GM12878 (cell line): ENCODE measurements at regions not wholly inside any gene's neighbourhood (a gene's known extent, or its start where the extent isn't known, plus 50 kb on each side); places are given as distances from the start of the nearest gene placed in this dataset.

Experiments
- POLR2A ChIP-seq: IDR thresholded peaks from 2 replicates; pipeline ENCODE4 v1.6.1; 2011; ENCODE audit warnings: low read depth, mild to moderate bottlenecking, low read length
- RB1 ChIP-seq: fragments of 450-650 bp; formaldehyde crosslinking; IDR thresholded peaks from 2 replicates; pipeline ENCODE4 v1.6.1; 2017; ENCODE audit warnings: mild to moderate bottlenecking, borderline replicate concordance
- SMARCA5 ChIP-seq: fragments of 450-650 bp; IDR thresholded peaks from 2 replicates; pipeline ENCODE4 v1.6.1; 2017; ENCODE audit warnings: mild to moderate bottlenecking
- SMC3 ChIP-seq: IDR thresholded peaks from 2 replicates; pipeline ENCODE4 v1.6.1; 2011; ENCODE audit warnings: low read length, improper control_type of control experiment, borderline replicate concordance
- SPI1 ChIP-seq: IDR thresholded peaks from 2 replicates; pipeline ENCODE4 v1.6.1; 2011; ENCODE audit warnings: low read depth, mild to moderate bottlenecking, low read length, moderate library complexity, borderline replicate concordance; ENCODE audit not compliant: insufficient read depth
- SRF ChIP-seq, 2 experiments: IDR thresholded peaks; 2 replicates each; pipeline ENCODE4 v1.6.1; 2011; ENCODE audit warnings: low read depth in 2 of 2, low read length in 2 of 2, mild to moderate bottlenecking in 1 of 2, moderate library complexity in 1 of 2
- STAT3 ChIP-seq: IDR thresholded peaks from 2 replicates; pipeline ENCODE4 v1.6.1; 2011; ENCODE audit warnings: low read depth, low read length, improper control_type of control experiment
- TF ChIP-seq, protein P1 (sequence below), 3 experiments: IDR thresholded peaks in 2 of 3; conservative IDR thresholded peaks in 1 of 3; 2 replicates each; pipeline ENCODE4 v1.5.1; 2011; ENCODE audit warnings: low read depth in 3 of 3, low read length in 3 of 3, mild to moderate bottlenecking in 3 of 3, control low read depth in 2 of 3, moderate library complexity in 2 of 3, inconsistent platforms in 1 of 3, mixed read lengths in 1 of 3; ENCODE audit not compliant: control insufficient read depth in 2 of 3, insufficient read depth in 1 of 3; ENCODE audit errors: extremely low read depth in 1 of 3

DNA sequence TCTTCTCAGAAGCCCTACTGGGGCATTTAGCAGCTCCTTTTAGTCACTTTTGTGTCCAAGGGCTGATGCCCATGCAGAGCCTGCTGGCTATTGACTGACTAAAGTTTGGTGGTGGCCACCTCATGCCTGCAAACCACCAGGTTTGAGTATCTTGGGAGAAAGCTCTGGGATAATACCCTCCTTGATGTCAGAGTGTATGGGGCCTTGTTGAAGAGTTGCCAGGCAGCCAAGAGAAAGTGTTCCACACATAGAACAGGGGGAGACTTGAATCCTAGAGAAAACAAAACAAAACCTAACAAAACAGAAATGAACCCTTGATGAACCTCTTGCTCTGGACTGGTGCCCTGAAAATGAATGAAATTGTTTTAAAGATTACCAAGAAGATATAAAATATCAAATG lies 1024.6 kb downstream of the SORCS1 start:
- TF ChIP-seq STAT3 (no peak), SRF (IDR thresholded peaks at IDR 0.05; ENCODE audit: low read depth in 2 of 2, low read length in 2 of 2) (no peak), SPI1 (no peak), RB1 (no peak), POLR2A (no peak), SMARCA5 (no peak), SMC3 (no peak)
- TF ChIP-seq, protein P1, sequence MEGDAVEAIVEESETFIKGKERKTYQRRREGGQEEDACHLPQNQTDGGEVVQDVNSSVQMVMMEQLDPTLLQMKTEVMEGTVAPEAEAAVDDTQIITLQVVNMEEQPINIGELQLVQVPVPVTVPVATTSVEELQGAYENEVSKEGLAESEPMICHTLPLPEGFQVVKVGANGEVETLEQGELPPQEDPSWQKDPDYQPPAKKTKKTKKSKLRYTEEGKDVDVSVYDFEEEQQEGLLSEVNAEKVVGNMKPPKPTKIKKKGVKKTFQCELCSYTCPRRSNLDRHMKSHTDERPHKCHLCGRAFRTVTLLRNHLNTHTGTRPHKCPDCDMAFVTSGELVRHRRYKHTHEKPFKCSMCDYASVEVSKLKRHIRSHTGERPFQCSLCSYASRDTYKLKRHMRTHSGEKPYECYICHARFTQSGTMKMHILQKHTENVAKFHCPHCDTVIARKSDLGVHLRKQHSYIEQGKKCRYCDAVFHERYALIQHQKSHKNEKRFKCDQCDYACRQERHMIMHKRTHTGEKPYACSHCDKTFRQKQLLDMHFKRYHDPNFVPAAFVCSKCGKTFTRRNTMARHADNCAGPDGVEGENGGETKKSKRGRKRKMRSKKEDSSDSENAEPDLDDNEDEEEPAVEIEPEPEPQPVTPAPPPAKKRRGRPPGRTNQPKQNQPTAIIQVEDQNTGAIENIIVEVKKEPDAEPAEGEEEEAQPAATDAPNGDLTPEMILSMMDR (IDR thresholded peaks at IDR 0.05 in 2 of 3, conservative IDR thresholded peaks at IDR 0.05 in 1 of 3; ENCODE audit: control insufficient read depth in 2 of 3, extremely low read depth in 1 of 3, insufficient read depth in 1 of 3, low read depth in 3 of 3, low read length in 3 of 3): no peak
